Colonic mucosa (tissue), 4 donors: ENCODE measurements at regions not wholly inside any gene's neighbourhood (a gene's known extent, or its start where the extent isn't known, plus 50 kb on each side); places are given as distances from the start of the nearest gene placed in this dataset.

Experiments used
- DNase-seq: peaks from one replicate; pipeline ENCODE4 v3.0.0-alpha.2; 2020
- H3K27ac ChIP-seq: fragments of 200-600 bp; one replicate; pipeline ENCODE4 v1.8.0; 2021
- H3K27me3 ChIP-seq: fragments of 200-600 bp; one replicate; pipeline ENCODE4 v1.8.0; 2021
- H3K36me3 ChIP-seq: fragments of 200-600 bp; one replicate; pipeline ENCODE4 v1.8.0; 2021
- H3K4me1 ChIP-seq: fragments of 200-600 bp; one replicate; pipeline ENCODE4 v1.8.0; 2021; ENCODE audit warnings: mild to moderate bottlenecking
- H3K4me3 ChIP-seq: fragments of 200-600 bp; one replicate; pipeline ENCODE4 v1.8.0; 2021
- H3K9ac ChIP-seq, 2 donors: one replicate each; pipeline ENCODE4 v1.7.0; 2013; ENCODE audit warnings: control low read depth in 2 of 2, low read depth in 2 of 2, low read length in 2 of 2
- H3K9me3 ChIP-seq: fragments of 200-600 bp; one replicate; pipeline ENCODE4 v1.8.0; 2021
- intact Hi-C: fragments of 100-400 bp; cut with DNase I; formaldehyde crosslinking; loops from one replicate; pipeline ENCODE4 v1.14.1; 2022
- TF ChIP-seq, protein P1 (sequence below): fragments of 200-600 bp; IDR thresholded peaks from one replicate; pipeline ENCODE4 v1.8.0; 2022; ENCODE audit warnings: antibody characterized with exemption, mild to moderate bottlenecking
- donor health status: healthy.
- donor health status: DM: no; HTN: no; CAD: no.
- donor health status: DM: no; HTN: no; CAD: no.

DNA sequence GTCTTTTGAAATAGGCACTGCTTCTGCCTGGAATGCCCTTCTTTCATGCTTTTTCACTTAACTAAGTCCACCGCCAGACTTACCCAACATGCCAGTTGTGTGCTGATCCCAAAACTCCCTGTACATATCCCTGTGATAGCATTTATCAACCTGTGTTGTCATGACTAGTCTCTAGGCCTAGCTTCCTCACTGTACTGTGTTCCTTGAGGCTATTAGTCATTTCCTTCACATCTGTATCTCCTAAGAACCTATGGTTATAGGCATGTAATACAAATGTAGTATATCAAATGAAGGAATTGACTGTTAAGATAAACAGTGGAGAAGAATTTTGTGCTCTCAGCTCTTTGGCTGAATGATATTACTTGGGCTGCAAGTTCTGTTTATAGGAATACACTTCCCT is 184.3 kb downstream of the CYRIA start:
- no peaks in the 10 kb centered on the region for H3K9me3 ChIP-seq
- H3K36me3 ChIP-seq: no peaks in the 10 kb centered on the region
- H3K4me1 ChIP-seq: no peaks in the 10 kb centered on the region
- intact Hi-C loops: no loop called here
- no peak overlapping the region for H3K27ac ChIP-seq
- DNase-seq: no peak
- H3K27me3 ChIP-seq: no peaks in the 10 kb centered on the region
- no peak overlapping the region for H3K9ac ChIP-seq
- H3K4me3 ChIP-seq: no peak overlapping the region
- TF ChIP-seq, protein P1, sequence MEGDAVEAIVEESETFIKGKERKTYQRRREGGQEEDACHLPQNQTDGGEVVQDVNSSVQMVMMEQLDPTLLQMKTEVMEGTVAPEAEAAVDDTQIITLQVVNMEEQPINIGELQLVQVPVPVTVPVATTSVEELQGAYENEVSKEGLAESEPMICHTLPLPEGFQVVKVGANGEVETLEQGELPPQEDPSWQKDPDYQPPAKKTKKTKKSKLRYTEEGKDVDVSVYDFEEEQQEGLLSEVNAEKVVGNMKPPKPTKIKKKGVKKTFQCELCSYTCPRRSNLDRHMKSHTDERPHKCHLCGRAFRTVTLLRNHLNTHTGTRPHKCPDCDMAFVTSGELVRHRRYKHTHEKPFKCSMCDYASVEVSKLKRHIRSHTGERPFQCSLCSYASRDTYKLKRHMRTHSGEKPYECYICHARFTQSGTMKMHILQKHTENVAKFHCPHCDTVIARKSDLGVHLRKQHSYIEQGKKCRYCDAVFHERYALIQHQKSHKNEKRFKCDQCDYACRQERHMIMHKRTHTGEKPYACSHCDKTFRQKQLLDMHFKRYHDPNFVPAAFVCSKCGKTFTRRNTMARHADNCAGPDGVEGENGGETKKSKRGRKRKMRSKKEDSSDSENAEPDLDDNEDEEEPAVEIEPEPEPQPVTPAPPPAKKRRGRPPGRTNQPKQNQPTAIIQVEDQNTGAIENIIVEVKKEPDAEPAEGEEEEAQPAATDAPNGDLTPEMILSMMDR: no peak

DNA sequence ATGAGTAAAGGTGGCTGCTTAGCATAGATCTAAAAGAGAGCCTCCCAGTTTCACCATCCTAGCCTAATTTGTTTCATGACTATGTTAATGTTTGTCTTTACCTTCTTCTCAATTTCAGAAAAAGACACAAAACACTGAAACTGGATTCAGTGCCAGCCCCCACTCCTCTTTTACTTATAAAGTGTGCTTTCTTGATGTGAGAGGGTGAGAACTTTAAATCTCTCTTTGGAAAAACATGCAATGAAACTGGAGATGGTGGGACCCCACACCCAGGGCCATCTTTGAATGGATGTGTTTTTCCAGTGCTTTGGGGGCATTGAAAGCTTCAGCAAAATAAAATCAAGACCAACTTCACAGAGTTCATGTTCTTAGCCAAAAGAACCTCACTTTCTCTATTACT is 185.9 kb downstream of the CYRIA start:
- Histone ChIP-seq H3K9me3 (no peaks in the 10 kb centered on the region), H3K4me3 (no peak overlapping the region), H3K9ac (no peak overlapping the region), H3K36me3 (no peaks in the 10 kb centered on the region), H3K27ac (no peak overlapping the region), H3K27me3 (no peaks in the 10 kb centered on the region), H3K4me1 (no peaks in the 10 kb centered on the region)
- TF ChIP-seq, protein P1: no peak
- DNase-seq: no peak
- intact Hi-C loops: no loop called here

DNA sequence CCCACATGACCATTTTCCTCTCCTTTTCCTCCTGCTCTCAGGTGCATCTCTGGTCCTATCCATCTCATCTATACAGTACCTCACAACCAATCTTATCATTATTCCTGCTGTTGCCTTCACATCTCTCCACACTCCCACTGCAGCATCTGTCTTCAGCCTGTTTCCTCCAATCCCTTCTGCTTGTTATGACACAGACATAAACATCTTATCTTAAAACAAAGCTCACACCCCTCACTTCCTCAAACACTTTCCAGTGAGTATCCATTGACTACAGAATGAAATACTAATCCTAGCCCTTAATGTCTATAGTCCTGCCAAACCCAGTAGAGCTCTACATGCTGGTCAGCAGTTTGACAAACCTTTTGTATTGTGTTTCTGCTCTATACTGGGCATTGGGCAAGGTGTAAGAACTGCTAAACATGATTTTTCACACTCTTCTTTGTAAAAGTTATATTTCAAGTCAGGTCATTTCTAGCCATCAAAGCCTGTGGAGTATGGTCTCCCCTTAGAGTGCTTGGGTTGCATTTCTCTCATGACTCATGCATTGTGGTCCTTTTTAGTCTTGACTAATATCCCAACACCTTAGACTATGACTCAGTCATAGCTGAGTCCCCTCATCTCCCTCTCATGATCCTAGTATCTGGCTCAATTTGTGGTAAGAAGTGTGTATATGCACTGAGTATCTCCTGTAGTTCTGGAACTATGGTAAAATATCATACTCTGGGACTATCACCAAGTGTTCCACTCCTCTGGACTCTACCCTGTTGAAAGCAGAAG is 187.0 kb downstream of the CYRIA start:
- intact Hi-C loops: no loop called here
- no peaks in the 10 kb centered on the region for H3K9me3 ChIP-seq
- no peaks in the 10 kb centered on the region for H3K36me3 ChIP-seq
- TF ChIP-seq, protein P1: no peak
- no peaks in the 10 kb centered on the region for H3K4me1 ChIP-seq
- H3K27ac ChIP-seq: no peak overlapping the region
- H3K9ac ChIP-seq: no peak overlapping the region
- H3K27me3 ChIP-seq: no peaks in the 10 kb centered on the region
- no peak overlapping the region for H3K4me3 ChIP-seq
- DNase-seq: no peak

DNA sequence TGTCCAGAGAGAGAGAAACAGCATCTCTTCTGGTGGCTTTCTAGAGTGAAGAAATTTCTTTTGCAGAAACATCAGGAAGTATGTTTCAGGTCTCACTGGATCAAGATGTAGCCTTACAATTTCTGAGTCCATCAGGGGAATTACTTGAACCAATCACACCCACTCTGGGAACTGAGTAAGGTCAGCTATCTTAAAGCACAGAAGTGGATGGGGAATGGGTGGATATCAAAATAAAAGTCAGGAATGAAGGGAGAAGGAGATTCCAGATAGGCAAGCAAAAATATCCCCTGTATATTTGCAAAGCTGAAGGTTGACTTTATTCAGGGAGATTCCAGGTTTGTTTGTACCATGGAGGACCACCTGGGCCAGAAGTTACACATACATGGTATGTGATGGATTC is 188.0 kb downstream of the CYRIA start:
- intact Hi-C loops: no loop called here
- no peak for DNase-seq
- no peaks in the 10 kb centered on the region for H3K9me3 ChIP-seq

DNA sequence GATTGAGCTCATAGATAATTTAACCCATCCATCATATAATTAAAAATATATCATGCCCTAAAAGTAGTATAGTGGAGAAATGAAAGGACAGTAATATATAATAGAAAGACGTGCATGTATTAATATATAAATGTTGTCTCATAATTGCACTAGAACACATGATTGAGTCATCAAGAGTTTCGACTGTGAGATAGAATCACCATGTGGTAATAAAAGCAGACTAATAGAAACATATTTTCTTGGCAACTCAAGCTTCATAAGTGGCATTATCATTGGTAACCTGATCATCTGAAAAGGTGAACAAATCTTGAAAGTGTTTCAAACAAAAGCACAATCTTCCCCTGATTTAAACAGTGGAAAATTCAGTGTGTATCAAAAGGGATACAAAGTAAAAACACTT is 188.8 kb downstream of the CYRIA start:
- no peaks in the 10 kb centered on the region for H3K4me1 ChIP-seq
- DNase-seq: no peak

More for the DNA sequence above, 188.0 kb downstream of the CYRIA start:
- no peaks in the 10 kb centered on the region for H3K36me3 ChIP-seq
- H3K4me1 ChIP-seq: no peaks in the 10 kb centered on the region
- no peak overlapping the region for H3K4me3 ChIP-seq
- no peaks in the 10 kb centered on the region for H3K27me3 ChIP-seq
- TF ChIP-seq, protein P1: no peak
- H3K9ac ChIP-seq: no peak overlapping the region
- no peak overlapping the region for H3K27ac ChIP-seq

More for the DNA sequence above, 188.8 kb downstream of the CYRIA start:
- TF ChIP-seq, protein P1: no peak
- Histone ChIP-seq H3K27me3 (no peaks in the 10 kb centered on the region), H3K4me3 (no peak overlapping the region), H3K9ac (no peak overlapping the region), H3K36me3 (no peaks in the 10 kb centered on the region), H3K27ac (no peak overlapping the region), H3K9me3 (no peaks in the 10 kb centered on the region)
- intact Hi-C loops: no loop called here
